Esophagus squamous epithelium (tissue), 5 donors: ENCODE measurements at regions not wholly inside any gene's neighbourhood (a gene's known extent, or its start where the extent isn't known, plus 50 kb on each side); places are given as distances from the start of the nearest gene placed in this dataset.
"Not testable (repeated sequence)": the region's sequence is repeated elsewhere in the genome, so short reads cannot be mapped to it uniquely, and the experiment has no call there.

ENCODE experiments used
- DNase-seq: peaks from one replicate; lab custom pipeline; 2025; lab: John Stamatoyannopoulos, UW
- H3K27ac ChIP-seq, 4 donors: fragments of 200-600 bp; sonication (generic); one replicate each; pipeline ENCODE4 v1.5.1; 2016 to 2019; ENCODE audit warnings: mild to moderate bottlenecking in 1 of 4
- H3K27me3 ChIP-seq, 4 donors: fragments of 200-600 bp; sonication (generic); 1 replicate in 3 of 4; 2 replicates in 1 of 4; pipeline versions ENCODE4 v1.5.1 to v1.6.0; 2017 to 2021; ENCODE audit warnings: antibody characterized with exemption in 1 of 4
- H3K36me3 ChIP-seq, 3 donors: fragments of 200-600 bp; sonication (generic); one replicate each; pipeline ENCODE4 v1.5.1; 2016 to 2019
- H3K4me1 ChIP-seq, 3 donors: fragments of 200-600 bp; sonication (generic); one replicate each; pipeline ENCODE4 v1.5.1; 2017 to 2019
- H3K4me3 ChIP-seq, 4 donors: fragments of 200-600 bp; sonication (generic); 1 replicate in 3 of 4; 2 replicates in 1 of 4; pipeline ENCODE4 v1.5.1; 2016 to 2019; ENCODE audit warnings: mild to moderate bottlenecking in 2 of 4, moderate library complexity in 1 of 4
- H3K9me3 ChIP-seq, 3 donors: fragments of 200-600 bp; sonication (generic); one replicate each; pipeline ENCODE4 v1.5.1; 2016 to 2019
- CTCF ChIP-seq, 6 experiments: fragments of 450-650 bp in 4 of 6; fragments of 200-600 bp in 2 of 6; sonication (generic) in 2 of 6; IDR thresholded peaks; one replicate each; pipeline ENCODE4 v1.5.1; 2016 to 2019; ENCODE audit warnings: antibody characterized with exemption in 6 of 6, mild to moderate bottlenecking in 4 of 6, moderate library complexity in 4 of 6
- POLR2A ChIP-seq, 4 donors: fragments of 450-650 bp; IDR thresholded peaks; one replicate each; pipeline ENCODE4 v1.6.1; 2017; ENCODE audit warnings: antibody characterized with exemption in 4 of 4, mild to moderate bottlenecking in 4 of 4, moderate library complexity in 3 of 4
- WGBS, 2 donors: methylation state at CpG; one replicate each; pipeline ENCODE4 v1.1.5; 2018; 5-methylcytosine and 5-hydroxymethylcytosine counted together
- intact Hi-C: fragments of 100-400 bp; cut with DNase I; formaldehyde crosslinking; loops from one replicate; pipeline ENCODE4 v1.15.0; 2022
- donor health status: DM: yes; HTN: yes; CAD: no.

GRCh38 chr5:166786178-166786577 lies 1505.3 kb upstream of the WWC1 start:
- H3K27ac ChIP-seq: no peak overlapping the region
- H3K4me3 ChIP-seq: no peak overlapping the region
- no peaks in the 10 kb centered on the region for H3K27me3 ChIP-seq
- intact Hi-C loops: no loop called here
- 39 to 61% methylated on average over 2 of the region's 2 CpGs for WGBS, 2 donors
- no peaks in the 10 kb centered on the region for H3K9me3 ChIP-seq
- TF ChIP-seq CTCF (IDR thresholded peaks at IDR 0.05): no peak
- TF ChIP-seq POLR2A (IDR thresholded peaks at IDR 0.05): no peak
- H3K4me1 ChIP-seq: no peaks in the 10 kb centered on the region
- H3K36me3 ChIP-seq: no peaks in the 10 kb centered on the region
- DNase-seq: no peak

- Histone ChIP-seq H3K9me3 (no peaks in the 10 kb centered on the region), H3K4me3 (no peak overlapping the region), H3K36me3 (no peaks in the 10 kb centered on the region), H3K27ac (no peak overlapping the region), H3K27me3 (no peaks in the 10 kb centered on the region), H3K4me1 (no peaks in the 10 kb centered on the region)
- WGBS, 2 donors: 77 to 90% methylated on average over 8 of the region's 8 CpGs
- intact Hi-C loops: no loop called here
- DNase-seq: no peak
- no peak for TF ChIP-seq POLR2A (IDR thresholded peaks at IDR 0.05)
- TF ChIP-seq CTCF (IDR thresholded peaks at IDR 0.05): no peak
These were observed 1504.6 kb upstream of the WWC1 start for GRCh38 chr5:166786889-166787288.

- WGBS, 2 donors: 55 to 83% methylated on average over 1 of the region's 1 CpG
- Histone ChIP-seq H3K27me3 (no peaks in the 10 kb centered on the region), H3K4me3 (no peak overlapping the region), H3K4me1 (no peaks in the 10 kb centered on the region), H3K36me3 (no peaks in the 10 kb centered on the region), H3K9me3 (no peaks in the 10 kb centered on the region), H3K27ac (no peak overlapping the region)
- intact Hi-C loops: no loop called here
- DNase-seq: no peak
- no peak for TF ChIP-seq CTCF (IDR thresholded peaks at IDR 0.05)
- no peak for TF ChIP-seq POLR2A (IDR thresholded peaks at IDR 0.05)
These were observed 1503.4 kb upstream of the WWC1 start for GRCh38 chr5:166788050-166788449.

- H3K4me3 ChIP-seq: no peak overlapping the region
- 18 to 41% methylated on average over 3 of the region's 3 CpGs for WGBS, 2 donors
- intact Hi-C loops: no loop called here
- no peaks in the 10 kb centered on the region for H3K4me1 ChIP-seq
- no peaks in the 10 kb centered on the region for H3K36me3 ChIP-seq
- no peak overlapping the region for H3K27ac ChIP-seq
- H3K9me3 ChIP-seq: no peaks in the 10 kb centered on the region
- no peak for DNase-seq
- no peaks in the 10 kb centered on the region for H3K27me3 ChIP-seq
- TF ChIP-seq POLR2A (IDR thresholded peaks at IDR 0.05) (no peak), CTCF (IDR thresholded peaks at IDR 0.05) (no peak)
These were observed 1495.7 kb upstream of the WWC1 start for GRCh38 chr5:166795756-166796155.

GRCh38 chr5:166803058-166803457 lies 1488.4 kb upstream of the WWC1 start:
- Histone ChIP-seq H3K27me3 (no peaks in the 10 kb centered on the region), H3K36me3 (no peaks in the 10 kb centered on the region), H3K27ac (no peak overlapping the region), H3K9me3 (no peaks in the 10 kb centered on the region), H3K4me3 (no peak overlapping the region), H3K4me1 (no peaks in the 10 kb centered on the region)
- no peak for DNase-seq
- WGBS, 2 donors: 47 to 48% methylated on average over 1 of the region's 1 CpG
- intact Hi-C loops: no loop called here
- TF ChIP-seq CTCF (IDR thresholded peaks at IDR 0.05) (no peak), POLR2A (IDR thresholded peaks at IDR 0.05) (no peak)

GRCh38 chr5:166804223-166804622 lies 1487.2 kb upstream of the WWC1 start:
- intact Hi-C loops, H3K27me3 ChIP-seq, H3K27ac ChIP-seq, H3K4me1 ChIP-seq, H3K9me3 ChIP-seq, H3K36me3 ChIP-seq, DNase-seq, H3K4me3 ChIP-seq: not testable (repeated sequence)
- 82 to 89% methylated on average over 6 of the region's 6 CpGs for WGBS, 2 donors

GRCh38 chr5:166804693-166805092 lies 1486.8 kb upstream of the WWC1 start:
- H3K4me1 ChIP-seq, intact Hi-C loops, H3K27me3 ChIP-seq, DNase-seq, H3K27ac ChIP-seq, H3K4me3 ChIP-seq, H3K36me3 ChIP-seq, H3K9me3 ChIP-seq: not testable (repeated sequence)
- WGBS, 2 donors: 83 to 84% methylated on average over 3 to 5 of the region's 6 CpGs

- H3K27me3 ChIP-seq, H3K4me1 ChIP-seq, H3K9me3 ChIP-seq, H3K36me3 ChIP-seq, H3K4me3 ChIP-seq, H3K27ac ChIP-seq, DNase-seq, intact Hi-C loops: not testable (repeated sequence)
- 87 to 100% methylated on average over 3 to 10 of the region's 28 CpGs for WGBS, 2 donors
These were observed 1481.3 kb upstream of the WWC1 start for GRCh38 chr5:166810093-166810658.
